Neural cell (in vitro differentiated cells): ENCODE measurements at regions not wholly inside any gene's neighbourhood (a gene's known extent, or its start where the extent isn't known, plus 50 kb on each side); places are given as distances from the start of the nearest gene placed in this dataset.

Source experiments
- CTCF ChIP-seq: fragments of 450-650 bp; IDR thresholded peaks from 2 replicates; pipeline ENCODE4 v1.5.1; 2014; ENCODE audit warnings: antibody characterized with exemption, mild to moderate bottlenecking, moderate library complexity; ENCODE audit not compliant: poor library complexity, severe bottlenecking
- EP300 ChIP-seq: fragments of 450-650 bp; conservative IDR thresholded peaks from 2 replicates; pipeline ENCODE4 v1.6.1; 2014; ENCODE audit warnings: antibody characterized with exemption, mild to moderate bottlenecking, moderate library complexity; ENCODE audit not compliant: poor library complexity, severe bottlenecking
- EZH2 ChIP-seq: fragments of 200-600, 300-800 bp; shearing (Covaris generic), sonication (generic); IDR thresholded peaks from 2 replicates; pipeline ENCODE4 v1.6.1; 2014; ENCODE audit warnings: antibody characterized with exemption, low read length, borderline replicate concordance, mild to moderate bottlenecking; ENCODE audit not compliant: insufficient read depth, poor library complexity, severe bottlenecking
- MXI1 ChIP-seq: fragments of 450-650 bp; conservative IDR thresholded peaks from 2 replicates; pipeline ENCODE4 v1.6.1; 2014; ENCODE audit warnings: antibody characterized with exemption, mild to moderate bottlenecking; ENCODE audit not compliant: poor library complexity, severe bottlenecking
- POLR2AphosphoS5 ChIP-seq: IDR thresholded peaks from 2 replicates; pipeline ENCODE4 v1.6.1; 2012
- SMC3 ChIP-seq: fragments of 450-650 bp; conservative IDR thresholded peaks from 2 replicates; pipeline ENCODE4 v1.6.1; 2014; ENCODE audit warnings: antibody characterized with exemption, mild to moderate bottlenecking, moderate library complexity; ENCODE audit not compliant: poor library complexity

GRCh38 chr20:57867181-57867803 lies 157.5 kb upstream of the PMEPA1 start:
- TF ChIP-seq CTCF (no peak), MXI1 (no peak), EZH2 (no peak), POLR2AphosphoS5 (no peak), SMC3 (no peak), EP300 (no peak)
